HepG2 (cell line): ENCODE measurements at regions not wholly inside any gene's neighbourhood (a gene's known extent, or its start where the extent isn't known, plus 50 kb on each side); places are given as distances from the start of the nearest gene placed in this dataset.

ENCODE experiments used
- ATAC-seq: fragments of 200-7000 bp; cut with Tn5 transposase; 3 replicates; pipeline ENCODE4 v1.9.1; 2020; ENCODE audit warnings: mild to moderate bottlenecking, moderate library complexity
- BruUV-seq: library from RNA; stranded (reverse); fragments of 400-500 nt; replicated peaks from 2 replicates; lab custom pipeline; 2021; lab: Mats Ljungman, UMichigan
- CTCF ChIA-PET: fragments of 300-600 bp; formaldehyde crosslinking; extraction: SDS; loops from one replicate; lab custom pipeline; 2021; ENCODE audit warnings: low total read pairs, inconsistent platforms, low intra/inter-chr PET ratio; lab: Yijun Ruan, JAX
- POLR2A ChIA-PET: fragments of 350-600 bp; sonication (Branson Sonifier 250); formaldehyde crosslinking; loops from one replicate; lab custom pipeline; 2020; ENCODE audit warnings: antibody characterized with exemption, inconsistent platforms; lab: Yijun Ruan, JAX
- DNase-seq: peaks from one replicate; pipeline ENCODE4 v3.0.0-alpha.2; 2015; ENCODE audit warnings: low spot score
- FAIRE-seq: peaks from 3 replicates; lab custom pipeline; 2011; peaks lifted over from hg19 to GRCh38; lab: Jason Lieb, UNC
- H2AFZ ChIP-seq: one replicate; pipeline ENCODE4 v1.6.1; 2011; ENCODE audit warnings: low read length, inconsistent platforms
- H3K27ac ChIP-seq: fragments of 300-600 bp; 3 replicates; pipeline ENCODE4 v1.8.0; 2011; ENCODE audit warnings: mixed run types, mild to moderate bottlenecking, mixed read lengths, low read length, inconsistent platforms; ENCODE audit not compliant: insufficient read depth; ENCODE audit errors: extremely low read length
- H3K27me3 ChIP-seq, 2 experiments: fragments of 200-600 bp in 1 of 2; 2 replicates in 1 of 2; 3 replicates in 1 of 2; pipeline versions ENCODE4 v1.6.0 to v1.8.0; 2011; ENCODE audit warnings: low read length in 2 of 2, mild to moderate bottlenecking in 2 of 2, moderate library complexity in 2 of 2, inconsistent platforms in 1 of 2; ENCODE audit not compliant: insufficient read depth in 2 of 2, control insufficient read depth in 1 of 2
- H3K36me3 ChIP-seq, 2 experiments: fragments of 200-600 bp in 1 of 2; replicated peaks in 1 of 2; 2 replicates in 1 of 2; 3 replicates in 1 of 2; pipeline versions ENCODE4 v1.5.1 to v1.8.0; 2011; ENCODE audit warnings: low read length in 2 of 2, inconsistent platforms in 1 of 2; ENCODE audit not compliant: insufficient read depth in 2 of 2, control insufficient read depth in 1 of 2
- H3K4me1 ChIP-seq: 2 replicates; pipeline ENCODE4 v1.5.1; 2012; ENCODE audit warnings: low read length, inconsistent platforms; ENCODE audit not compliant: insufficient read depth
- H3K4me2 ChIP-seq: 2 replicates; pipeline ENCODE4 v1.6.0; 2011; ENCODE audit warnings: low read depth, low read length, inconsistent platforms
- H3K4me3 ChIP-seq, 3 experiments: fragments of 200-600 bp in 1 of 3; sonication (generic), shearing (Covaris generic) in 1 of 3; replicated peaks in 1 of 3; 2 replicates each; pipeline ENCODE4 v1.5.1; 2011 to 2016; ENCODE audit warnings: low read length in 3 of 3, inconsistent platforms in 2 of 3, low read depth in 2 of 3, mild to moderate bottlenecking in 2 of 3, control low read depth in 1 of 3, mixed read lengths in 1 of 3; ENCODE audit not compliant: insufficient read depth in 1 of 3
- H3K79me2 ChIP-seq: one replicate; pipeline ENCODE4 v1.6.1; 2011; ENCODE audit warnings: low read length, inconsistent platforms; ENCODE audit not compliant: insufficient read depth
- H3K9ac ChIP-seq: 2 replicates; pipeline ENCODE4 v1.6.0; 2011; ENCODE audit warnings: mild to moderate bottlenecking, low read depth, low read length, inconsistent platforms; ENCODE audit not compliant: insufficient read depth
- H3K9me3 ChIP-seq: 2 replicates; pipeline ENCODE4 v1.5.1; 2012; ENCODE audit warnings: mild to moderate bottlenecking, low read length
- H4K20me1 ChIP-seq: 2 replicates; pipeline ENCODE4 v1.6.0; 2011; ENCODE audit warnings: inconsistent platforms, mild to moderate bottlenecking, low read length, moderate library complexity; ENCODE audit not compliant: insufficient read depth
- ETV5 ChIP-seq: IDR thresholded peaks from 2 replicates; pipeline ENCODE4 v1.6.1; 2018; ENCODE audit warnings: missing biosample characterization, missing genetic modification reagents, inconsistent platforms, borderline replicate concordance
- FOXK1 ChIP-seq: sonication (generic); formaldehyde crosslinking; IDR thresholded peaks from 2 replicates; pipeline ENCODE4 v1.4.0; 2020; ENCODE audit warnings: low read depth, missing genetic modification reagents, borderline replicate concordance
- MTA3 ChIP-seq: sonication (generic); formaldehyde crosslinking; IDR thresholded peaks from 2 replicates; pipeline ENCODE4 v1.4.0; 2020; ENCODE audit warnings: missing genetic modification reagents
- RELA ChIP-seq: sonication (generic); formaldehyde crosslinking; IDR thresholded peaks from 2 replicates; pipeline ENCODE4 v1.4.0; 2020; ENCODE audit warnings: missing genetic modification reagents
- SOX5 ChIP-seq: IDR thresholded peaks from 2 replicates; pipeline ENCODE4 v1.6.1; 2016; ENCODE audit warnings: borderline replicate concordance
- SUZ12 ChIP-seq: fragments of 150-350 bp; IDR thresholded peaks from 2 replicates; pipeline ENCODE4 v1.6.1; 2014; ENCODE audit warnings: low read depth, low read length
- TOE1 ChIP-seq: sonication (generic); formaldehyde crosslinking; IDR thresholded peaks from 2 replicates; pipeline ENCODE4 v1.4.0; 2020; ENCODE audit warnings: mild to moderate bottlenecking, missing genetic modification reagents
- UBTF ChIP-seq: sonication (generic); formaldehyde crosslinking; IDR thresholded peaks from 2 replicates; pipeline ENCODE4 v1.4.0; 2020; ENCODE audit warnings: mild to moderate bottlenecking, missing genetic modification reagents
- YEATS4 ChIP-seq: sonication (generic); formaldehyde crosslinking; IDR thresholded peaks from 2 replicates; pipeline ENCODE4 v1.4.0; 2020; ENCODE audit warnings: missing genetic modification reagents, borderline replicate concordance
- ZBTB1 ChIP-seq: sonication (generic); formaldehyde crosslinking; IDR thresholded peaks from 2 replicates; pipeline ENCODE4 v1.4.0; 2020; ENCODE audit warnings: missing genetic modification reagents, borderline replicate concordance
- ZNF235 ChIP-seq: sonication (generic); formaldehyde crosslinking; IDR thresholded peaks from 2 replicates; pipeline ENCODE4 v1.8.1; 2023; ENCODE audit warnings: mild to moderate bottlenecking, missing genetic modification reagents, borderline replicate concordance
- ZNF335 ChIP-seq: sonication (generic); formaldehyde crosslinking; IDR thresholded peaks from 2 replicates; pipeline ENCODE4 v1.4.0; 2020; ENCODE audit warnings: missing genetic modification reagents
- ZNF652 ChIP-seq: IDR thresholded peaks from 2 replicates; pipeline ENCODE4 v1.6.1; 2016; ENCODE audit warnings: low read depth, borderline replicate concordance
- ZNF710 ChIP-seq: sonication (generic); formaldehyde crosslinking; IDR thresholded peaks from 2 replicates; pipeline ENCODE4 v1.5.0; 2020; ENCODE audit warnings: mild to moderate bottlenecking, missing genetic modification reagents, borderline replicate concordance
- WGBS: methylation state at CpG from one replicate; pipeline ENCODE4 v1.1.6; 2017; ENCODE audit warnings: low lambda C conversion rate; 5-methylcytosine and 5-hydroxymethylcytosine counted together
- in situ Hi-C: cut with HindIII; loops from 2 replicates; pipeline ENCODE4 v1.10.0; 2017; ENCODE audit warnings: low pct_unique_long_range_greater_than_20kb; ENCODE audit not compliant: extremely low pct_ligation_motif_present
- intact Hi-C: fragments of 100-400 bp; cut with micrococcal nuclease; formaldehyde crosslinking; loops from one replicate; pipeline ENCODE4 v1.10.0; 2022; ENCODE audit not compliant: unreplicated experiment
- TF ChIP-seq, protein P1 (sequence below): sonication (generic); formaldehyde crosslinking; IDR thresholded peaks from 2 replicates; pipeline ENCODE4 v1.5.0; 2020; ENCODE audit warnings: missing genetic modification reagents, mild to moderate bottlenecking, borderline replicate concordance
- TF ChIP-seq, protein P2 (sequence below): IDR thresholded peaks from 2 replicates; pipeline ENCODE4 v1.6.1; 2016; ENCODE audit warnings: mild to moderate bottlenecking, missing biosample characterization, missing genetic modification reagents

- TF ChIP-seq UBTF (CRISPR knock-in tag), result no peak
- no peak for TF ChIP-seq FOXK1 (CRISPR knock-in tag)
- TF ChIP-seq ZBTB1, result no peak
- TF ChIP-seq, protein P1, sequence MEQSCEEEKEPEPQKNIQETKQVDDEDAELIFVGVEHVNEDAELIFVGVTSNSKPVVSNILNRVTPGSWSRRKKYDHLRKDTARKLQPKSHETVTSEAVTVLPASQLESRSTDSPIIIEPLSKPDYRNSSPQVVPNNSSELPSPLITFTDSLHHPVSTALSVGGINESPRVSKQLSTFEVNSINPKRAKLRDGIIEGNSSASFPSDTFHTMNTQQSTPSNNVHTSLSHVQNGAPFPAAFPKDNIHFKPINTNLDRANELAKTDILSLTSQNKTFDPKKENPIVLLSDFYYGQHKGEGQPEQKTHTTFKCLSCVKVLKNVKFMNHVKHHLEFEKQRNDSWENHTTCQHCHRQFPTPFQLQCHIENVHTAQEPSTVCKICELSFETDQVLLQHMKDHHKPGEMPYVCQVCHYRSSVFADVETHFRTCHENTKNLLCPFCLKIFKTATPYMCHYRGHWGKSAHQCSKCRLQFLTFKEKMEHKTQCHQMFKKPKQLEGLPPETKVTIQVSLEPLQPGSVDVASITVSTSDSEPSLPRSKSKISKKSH (CRISPR knock-in tag), result no peak
- no peak for TF ChIP-seq SUZ12
- TF ChIP-seq, protein P2, sequence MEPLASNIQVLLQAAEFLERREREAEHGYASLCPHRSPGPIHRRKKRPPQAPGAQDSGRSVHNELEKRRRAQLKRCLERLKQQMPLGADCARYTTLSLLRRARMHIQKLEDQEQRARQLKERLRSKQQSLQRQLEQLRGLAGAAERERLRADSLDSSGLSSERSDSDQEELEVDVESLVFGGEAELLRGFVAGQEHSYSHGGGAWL (CRISPR knock-in tag), result no peak
- TF ChIP-seq ZNF235 (CRISPR knock-in tag), result no peak
Observed at GRCh38 chr4:164621886-164622521, 131.9 kb upstream of the SMIM31 start (continued).

- Histone ChIP-seq H3K4me3 (no peak overlapping the region), H2AFZ (no peak overlapping the region), H4K20me1 (no peaks in the 10 kb centered on the region), H3K27ac (no peak overlapping the region), H3K4me2 (no peak overlapping the region), H3K27me3 (no peaks in the 10 kb centered on the region), H3K9ac (no peak overlapping the region), H3K36me3 (no peaks in the 10 kb centered on the region), H3K79me2 (no peaks in the 10 kb centered on the region), H3K4me1 (no peaks in the 10 kb centered on the region), H3K9me3 (peaks cover 16% of the 10 kb centered on the region)
- FAIRE-seq (no peak), DNase-seq (no peak), ATAC-seq (no peak)
- BruUV-seq, result no TSS peak
- POLR2A ChIA-PET, result no interaction called here
- in situ Hi-C loops, result no loop called here
- intact Hi-C loops, result no loop called here
- CTCF ChIA-PET, result no interaction called here
- no CpG with 5 or more reads among the region's 1 CpG for WGBS
- no peak for TF ChIP-seq ZNF710 (CRISPR knock-in tag)
- TF ChIP-seq TOE1, result no peak
- TF ChIP-seq YEATS4 (CRISPR knock-in tag), result no peak
- no peak for TF ChIP-seq MTA3 (CRISPR knock-in tag)
- TF ChIP-seq ZNF652 (CRISPR knock-in tag), result no peak
- TF ChIP-seq ETV5 (CRISPR knock-in tag), result no peak
- TF ChIP-seq SOX5 (CRISPR knock-in tag), result no peak
- no peak for TF ChIP-seq RELA
- no peak for TF ChIP-seq ZNF335 (CRISPR knock-in tag)
Observed at GRCh38 chr4:164623099-164623498, 130.8 kb upstream of the SMIM31 start.
